ENCODE measurements at regions not wholly inside any gene's neighbourhood (a gene's known extent, or its start where the extent isn't known, plus 50 kb on each side); places are given as distances from the start of the nearest gene placed in this dataset.

- TF ChIP-seq, protein P1, sequence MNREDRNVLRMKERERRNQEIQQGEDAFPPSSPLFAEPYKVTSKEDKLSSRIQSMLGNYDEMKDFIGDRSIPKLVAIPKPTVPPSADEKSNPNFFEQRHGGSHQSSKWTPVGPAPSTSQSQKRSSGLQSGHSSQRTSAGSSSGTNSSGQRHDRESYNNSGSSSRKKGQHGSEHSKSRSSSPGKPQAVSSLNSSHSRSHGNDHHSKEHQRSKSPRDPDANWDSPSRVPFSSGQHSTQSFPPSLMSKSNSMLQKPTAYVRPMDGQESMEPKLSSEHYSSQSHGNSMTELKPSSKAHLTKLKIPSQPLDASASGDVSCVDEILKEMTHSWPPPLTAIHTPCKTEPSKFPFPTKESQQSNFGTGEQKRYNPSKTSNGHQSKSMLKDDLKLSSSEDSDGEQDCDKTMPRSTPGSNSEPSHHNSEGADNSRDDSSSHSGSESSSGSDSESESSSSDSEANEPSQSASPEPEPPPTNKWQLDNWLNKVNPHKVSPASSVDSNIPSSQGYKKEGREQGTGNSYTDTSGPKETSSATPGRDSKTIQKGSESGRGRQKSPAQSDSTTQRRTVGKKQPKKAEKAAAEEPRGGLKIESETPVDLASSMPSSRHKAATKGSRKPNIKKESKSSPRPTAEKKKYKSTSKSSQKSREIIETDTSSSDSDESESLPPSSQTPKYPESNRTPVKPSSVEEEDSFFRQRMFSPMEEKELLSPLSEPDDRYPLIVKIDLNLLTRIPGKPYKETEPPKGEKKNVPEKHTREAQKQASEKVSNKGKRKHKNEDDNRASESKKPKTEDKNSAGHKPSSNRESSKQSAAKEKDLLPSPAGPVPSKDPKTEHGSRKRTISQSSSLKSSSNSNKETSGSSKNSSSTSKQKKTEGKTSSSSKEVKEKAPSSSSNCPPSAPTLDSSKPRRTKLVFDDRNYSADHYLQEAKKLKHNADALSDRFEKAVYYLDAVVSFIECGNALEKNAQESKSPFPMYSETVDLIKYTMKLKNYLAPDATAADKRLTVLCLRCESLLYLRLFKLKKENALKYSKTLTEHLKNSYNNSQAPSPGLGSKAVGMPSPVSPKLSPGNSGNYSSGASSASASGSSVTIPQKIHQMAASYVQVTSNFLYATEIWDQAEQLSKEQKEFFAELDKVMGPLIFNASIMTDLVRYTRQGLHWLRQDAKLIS (CRISPR knock-in tag; IDR thresholded peaks at IDR 0.05): no peak
- TF ChIP-seq NELFE (IDR thresholded peaks at IDR 0.05; ENCODE audit: insufficient read depth, insufficient read length): no peak
- TF ChIP-seq SOX6 (IDR thresholded peaks at IDR 0.05): no peak
- no peak for TF ChIP-seq UBTF (IDR thresholded peaks at IDR 0.05; ENCODE audit: borderline replicate concordance in 1 of 2, low read depth in 2 of 2, low read length in 2 of 2)
- no peak for TF ChIP-seq ZNF175 (CRISPR knock-in tag; IDR thresholded peaks at IDR 0.05; ENCODE audit: low read depth)
- TF ChIP-seq POLR3A (IDR thresholded peaks at IDR 0.05; ENCODE audit: borderline replicate concordance, extremely low read depth, insufficient read depth, insufficient read length): no peak
- TF ChIP-seq ATF2 (CRISPR knock-in tag; IDR thresholded peaks at IDR 0.05): no peak
- TF ChIP-seq, protein P2, sequence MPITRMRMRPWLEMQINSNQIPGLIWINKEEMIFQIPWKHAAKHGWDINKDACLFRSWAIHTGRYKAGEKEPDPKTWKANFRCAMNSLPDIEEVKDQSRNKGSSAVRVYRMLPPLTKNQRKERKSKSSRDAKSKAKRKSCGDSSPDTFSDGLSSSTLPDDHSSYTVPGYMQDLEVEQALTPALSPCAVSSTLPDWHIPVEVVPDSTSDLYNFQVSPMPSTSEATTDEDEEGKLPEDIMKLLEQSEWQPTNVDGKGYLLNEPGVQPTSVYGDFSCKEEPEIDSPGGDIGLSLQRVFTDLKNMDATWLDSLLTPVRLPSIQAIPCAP (CRISPR knock-in tag; IDR thresholded peaks at IDR 0.05; ENCODE audit: borderline replicate concordance): no peak
- TF ChIP-seq ZBED1 (IDR thresholded peaks at IDR 0.05): no peak
- no peak for TF ChIP-seq ZBTB2 (IDR thresholded peaks at IDR 0.05)
- no peak for TF ChIP-seq NR2C2 (CRISPR knock-in tag; IDR thresholded peaks at IDR 0.05)
- no peak for TF ChIP-seq NR2C2 (tag; IDR thresholded peaks at IDR 0.05)
- TF ChIP-seq, protein P3, sequence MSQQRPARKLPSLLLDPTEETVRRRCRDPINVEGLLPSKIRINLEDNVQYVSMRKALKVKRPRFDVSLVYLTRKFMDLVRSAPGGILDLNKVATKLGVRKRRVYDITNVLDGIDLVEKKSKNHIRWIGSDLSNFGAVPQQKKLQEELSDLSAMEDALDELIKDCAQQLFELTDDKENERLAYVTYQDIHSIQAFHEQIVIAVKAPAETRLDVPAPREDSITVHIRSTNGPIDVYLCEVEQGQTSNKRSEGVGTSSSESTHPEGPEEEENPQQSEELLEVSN (IDR thresholded peaks at IDR 0.05; ENCODE audit: borderline replicate concordance in 1 of 2, extremely low read depth in 1 of 2, insufficient read depth in 1 of 2, insufficient read length in 1 of 2, low read depth in 1 of 2, low read length in 1 of 2, poor library complexity in 1 of 2, severe bottlenecking in 1 of 2): no peak
These were observed 136.7 kb upstream of the TAF11L2 start (continued) for GRCh38 chr5:17361331-17361730.

Measured in K562 (cell line).